Smooth muscle cell (in vitro differentiated cells): ENCODE measurements at regions not wholly inside any gene's neighbourhood (a gene's known extent, or its start where the extent isn't known, plus 50 kb on each side); places are given as distances from the start of the nearest gene placed in this dataset.
A peak's percentile ranks its signal among the peaks of the same experiment; 100 is the strongest.

Experiments used
- DNase-seq: peaks from one replicate; lab custom pipeline; 2025; ENCODE audit not compliant: unreplicated experiment; lab: John Stamatoyannopoulos, UW
- H2AFZ ChIP-seq: fragments of 200-600 bp; sonication (generic); 2 replicates; pipeline ENCODE4 v1.6.0; 2016; ENCODE audit warnings: antibody characterized with exemption, low read depth, mild to moderate bottlenecking
- H3F3A ChIP-seq: fragments of 200-600 bp; sonication (generic); 2 replicates; pipeline ENCODE4 v1.6.0; 2017; ENCODE audit warnings: antibody characterized with exemption, low read depth
- H3K27ac ChIP-seq: fragments of 200-600 bp; sonication (generic); 2 replicates; pipeline ENCODE4 v1.5.1; 2016; ENCODE audit warnings: low read depth, mild to moderate bottlenecking
- H3K27me3 ChIP-seq: fragments of 200-600 bp; sonication (generic); 2 replicates; pipeline ENCODE4 v1.6.1; 2016; ENCODE audit warnings: low read depth, mild to moderate bottlenecking
- H3K36me3 ChIP-seq: fragments of 200-600 bp; sonication (generic); 2 replicates; pipeline ENCODE4 v1.5.1; 2016; ENCODE audit warnings: low read depth
- H3K4me1 ChIP-seq: fragments of 200-600 bp; sonication (generic); 2 replicates; pipeline ENCODE4 v1.5.1; 2016; ENCODE audit warnings: low read depth
- H3K4me2 ChIP-seq: fragments of 200-600 bp; sonication (generic); 2 replicates; pipeline ENCODE4 v1.6.0; 2016; ENCODE audit warnings: mild to moderate bottlenecking
- H3K4me3 ChIP-seq: fragments of 200-600 bp; sonication (generic); 2 replicates; pipeline ENCODE4 v1.5.1; 2016; ENCODE audit warnings: mild to moderate bottlenecking
- H3K79me2 ChIP-seq: fragments of 200-600 bp; sonication (generic); 2 replicates; pipeline ENCODE4 v1.6.0; 2016; ENCODE audit warnings: low read depth, mild to moderate bottlenecking
- H3K9ac ChIP-seq: fragments of 200-600 bp; sonication (generic); 2 replicates; pipeline ENCODE4 v1.6.0; 2016; ENCODE audit warnings: low read depth
- H3K9me3 ChIP-seq: fragments of 200-600 bp; sonication (generic); replicated peaks from 2 replicates; pipeline ENCODE4 v1.5.1; 2016; ENCODE audit warnings: low read depth
- H4K20me1 ChIP-seq: fragments of 200-600 bp; sonication (generic); 2 replicates; pipeline ENCODE4 v1.6.0; 2016; ENCODE audit warnings: low read depth
- CTCF ChIP-seq: fragments of 200-600 bp; sonication (generic); IDR thresholded peaks from 2 replicates; pipeline ENCODE4 v1.5.1; 2017; ENCODE audit warnings: borderline replicate concordance, mild to moderate bottlenecking, antibody characterized with exemption; ENCODE audit not compliant: insufficient read depth, poor library complexity, severe bottlenecking
- WGBS: methylation state at CpG from one replicate; pipeline ENCODE4 v1.1.7; 2016; ENCODE audit warnings: low lambda C conversion rate; 5-methylcytosine and 5-hydroxymethylcytosine counted together

GRCh38 chr9:110114086-110114858 is 93.7 kb downstream of the C9orf152 start:
- Histone ChIP-seq H3K4me1 (no peaks in the 10 kb centered on the region), H2AFZ (no peak overlapping the region), H3K9ac (peak overlapping the region; percentile 37), H3K4me2 (peak overlapping the region; percentile 49), H3K79me2 (peaks cover 10% of the 10 kb centered on the region), H3K9me3 (no peaks in the 10 kb centered on the region), H3K4me3 (no peak overlapping the region), H3F3A (peaks cover 13% of the 10 kb centered on the region), H3K36me3 (no peaks in the 10 kb centered on the region), H3K27me3 (no peaks in the 10 kb centered on the region), H4K20me1 (peaks cover 4% of the 10 kb centered on the region), H3K27ac (peak overlapping the region; percentile 93)
- 42% methylated on average over 10 of the region's 10 CpGs for WGBS
- DNase-seq = no peak
- TF ChIP-seq CTCF = no peak

GRCh38 chr9:110114859-110115201 is 93.1 kb downstream of the C9orf152 start:
- H3K27ac ChIP-seq = peak overlapping the region; percentile 93
- WGBS = 34% methylated on average over 7 of the region's 7 CpGs
- no peaks in the 10 kb centered on the region for H3K4me1 ChIP-seq
- DNase-seq = no peak
- peak overlapping the region; percentile 49 for H3K4me2 ChIP-seq
- H3K4me3 ChIP-seq = no peak overlapping the region
- H3K79me2 ChIP-seq = peaks cover 15% of the 10 kb centered on the region
- no peaks in the 10 kb centered on the region for H3K36me3 ChIP-seq
- no peak for TF ChIP-seq CTCF
- peak overlapping the region; percentile 71 for H3K9ac ChIP-seq
- H3K9me3 ChIP-seq = no peaks in the 10 kb centered on the region
- H3K27me3 ChIP-seq = no peaks in the 10 kb centered on the region
- H3F3A ChIP-seq = peaks cover 13% of the 10 kb centered on the region
- H4K20me1 ChIP-seq = peaks cover 4% of the 10 kb centered on the region
- H2AFZ ChIP-seq = no peak overlapping the region

GRCh38 chr9:110115341-110115820 is 92.6 kb downstream of the C9orf152 start:
- Histone ChIP-seq H3K27me3 (no peaks in the 10 kb centered on the region), H3F3A (peaks cover 13% of the 10 kb centered on the region), H3K4me2 (peak overlapping the region; percentile 63), H3K36me3 (no peaks in the 10 kb centered on the region), H3K79me2 (peaks cover 19% of the 10 kb centered on the region), H3K27ac (peak overlapping the region; percentile 93), H2AFZ (no peak overlapping the region), H3K4me3 (no peak overlapping the region), H3K9ac (peak overlapping the region; percentile 71), H3K9me3 (no peaks in the 10 kb centered on the region), H4K20me1 (peaks cover 4% of the 10 kb centered on the region), H3K4me1 (no peaks in the 10 kb centered on the region)
- WGBS = 65% methylated on average over 7 of the region's 7 CpGs
- DNase-seq = no peak
- TF ChIP-seq CTCF = no peak
